Gastrocnemius medialis (tissue), 4 donors: ENCODE measurements at regions not wholly inside any gene's neighbourhood (a gene's known extent, or its start where the extent isn't known, plus 50 kb on each side); places are given as distances from the start of the nearest gene placed in this dataset.

Experiments used
- CTCF ChIP-seq, 5 experiments: fragments of 450-650 bp in 3 of 5; fragments of 200-600 bp in 2 of 5; sonication (generic) in 2 of 5; IDR thresholded peaks in 4 of 5; conservative IDR thresholded peaks in 1 of 5; 1 replicate in 4 of 5; 2 replicates in 1 of 5; pipeline ENCODE4 v1.5.1; 2016 to 2019; ENCODE audit warnings: antibody characterized with exemption in 5 of 5, mild to moderate bottlenecking in 3 of 5, moderate library complexity in 3 of 5
- POLR2A ChIP-seq, 2 donors: fragments of 450-650 bp; IDR thresholded peaks; one replicate each; pipeline ENCODE4 v1.6.1; 2017; ENCODE audit warnings: antibody characterized with exemption in 2 of 2, mild to moderate bottlenecking in 2 of 2, moderate library complexity in 2 of 2

DNA sequence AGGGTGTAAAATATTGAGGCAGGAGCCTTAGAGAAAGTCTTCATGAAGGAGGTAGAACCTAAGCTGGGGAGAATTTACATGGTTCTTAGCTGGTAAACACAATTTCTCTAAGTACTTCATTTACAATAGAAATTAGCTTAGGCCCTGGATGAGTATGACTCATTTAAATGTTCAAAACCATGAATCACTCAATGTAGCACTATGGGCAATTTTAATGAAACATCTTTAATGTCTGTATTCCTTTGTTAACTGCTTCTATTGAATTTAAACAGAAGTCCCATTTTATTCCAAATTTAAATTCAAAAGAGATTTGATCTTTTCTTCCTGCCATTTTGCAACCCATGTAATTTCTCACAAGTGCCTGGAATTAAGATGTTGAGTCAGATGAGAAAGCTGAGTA, 252.1 kb downstream of the RFC3 start:
- no peak for TF ChIP-seq POLR2A (IDR thresholded peaks at IDR 0.05)
- TF ChIP-seq CTCF (IDR thresholded peaks at IDR 0.05 in 4 of 5, conservative IDR thresholded peaks at IDR 0.05 in 1 of 5): no peak
